Vagina (tissue), 2 donors: ENCODE measurements at regions not wholly inside any gene's neighbourhood (a gene's known extent, or its start where the extent isn't known, plus 50 kb on each side); places are given as distances from the start of the nearest gene placed in this dataset.

ENCODE experiments used
- DNase-seq, 2 donors: peaks; one replicate each; pipeline ENCODE4 v3.0.0-alpha.2; 2017; ENCODE audit errors: extremely low spot score in 2 of 2
- H3K27ac ChIP-seq: fragments of 200-600 bp; sonication (generic); one replicate; pipeline ENCODE4 v1.5.1; 2019
- H3K27me3 ChIP-seq: fragments of 200-600 bp; sonication (generic); one replicate; pipeline ENCODE4 v1.5.1; 2019
- H3K36me3 ChIP-seq, 2 donors: fragments of 200-600 bp; sonication (generic); one replicate each; pipeline ENCODE4 v1.5.1; 2017 to 2019
- H3K4me1 ChIP-seq: fragments of 200-600 bp; sonication (generic); one replicate; pipeline ENCODE4 v1.5.1; 2019
- H3K4me3 ChIP-seq, 2 donors: fragments of 200-600 bp; sonication (generic); 1 replicate in 1 of 2; 2 replicates in 1 of 2; pipeline ENCODE4 v1.5.1; 2016 to 2019
- H3K9me3 ChIP-seq: fragments of 200-600 bp; sonication (generic); one replicate; pipeline ENCODE4 v1.5.1; 2019
- CTCF ChIP-seq, 3 experiments: fragments of 450-650 bp in 2 of 3; fragments of 200-600 bp in 1 of 3; sonication (generic) in 1 of 3; IDR thresholded peaks; one replicate each; pipeline ENCODE4 v1.5.1; 2017 to 2019; ENCODE audit warnings: antibody characterized with exemption in 3 of 3, mild to moderate bottlenecking in 2 of 3, moderate library complexity in 2 of 3
- POLR2A ChIP-seq, 2 donors: fragments of 450-650 bp; IDR thresholded peaks; one replicate each; pipeline ENCODE4 v1.6.1; 2017; ENCODE audit warnings: antibody characterized with exemption in 2 of 2, mild to moderate bottlenecking in 2 of 2, moderate library complexity in 2 of 2
- POLR2AphosphoS5 ChIP-seq, 2 donors: sonication (generic); formaldehyde crosslinking; IDR thresholded peaks; one replicate each; pipeline ENCODE4 v1.9.0; 2017; ENCODE audit warnings: antibody characterized with exemption in 2 of 2, mild to moderate bottlenecking in 2 of 2, low read depth in 1 of 2; ENCODE audit not compliant: insufficient read depth in 1 of 2
- intact Hi-C: fragments of 100-400 bp; cut with DNase I; formaldehyde crosslinking; loops from one replicate; pipeline ENCODE4 v1.15.1; 2023

GRCh38 chr5:86371061-86371460 lies 246.7 kb upstream of the COX7C start:
- Histone ChIP-seq H3K4me3 (no peak overlapping the region), H3K9me3 (no peaks in the 10 kb centered on the region), H3K4me1 (no peaks in the 10 kb centered on the region), H3K27me3 (no peaks in the 10 kb centered on the region), H3K27ac (no peak overlapping the region), H3K36me3 (no peaks in the 10 kb centered on the region)
- intact Hi-C loops = no loop called here
- no peak for DNase-seq
- TF ChIP-seq POLR2A (IDR thresholded peaks at IDR 0.05) (no peak), CTCF (IDR thresholded peaks at IDR 0.05) (no peak), POLR2AphosphoS5 (IDR thresholded peaks at IDR 0.05; ENCODE audit: insufficient read depth in 1 of 2, low read depth in 1 of 2) (no peak)

- intact Hi-C loops = no loop called here
- DNase-seq = no peak
- Histone ChIP-seq H3K27ac (no peak overlapping the region), H3K9me3 (no peaks in the 10 kb centered on the region), H3K4me3 (no peak overlapping the region), H3K27me3 (no peaks in the 10 kb centered on the region), H3K36me3 (no peaks in the 10 kb centered on the region), H3K4me1 (no peaks in the 10 kb centered on the region)
- TF ChIP-seq POLR2AphosphoS5 (IDR thresholded peaks at IDR 0.05; ENCODE audit: insufficient read depth in 1 of 2, low read depth in 1 of 2) (no peak), CTCF (IDR thresholded peaks at IDR 0.05) (no peak), POLR2A (IDR thresholded peaks at IDR 0.05) (no peak)
These were observed 243.1 kb upstream of the COX7C start for GRCh38 chr5:86374611-86375010.

DNA sequence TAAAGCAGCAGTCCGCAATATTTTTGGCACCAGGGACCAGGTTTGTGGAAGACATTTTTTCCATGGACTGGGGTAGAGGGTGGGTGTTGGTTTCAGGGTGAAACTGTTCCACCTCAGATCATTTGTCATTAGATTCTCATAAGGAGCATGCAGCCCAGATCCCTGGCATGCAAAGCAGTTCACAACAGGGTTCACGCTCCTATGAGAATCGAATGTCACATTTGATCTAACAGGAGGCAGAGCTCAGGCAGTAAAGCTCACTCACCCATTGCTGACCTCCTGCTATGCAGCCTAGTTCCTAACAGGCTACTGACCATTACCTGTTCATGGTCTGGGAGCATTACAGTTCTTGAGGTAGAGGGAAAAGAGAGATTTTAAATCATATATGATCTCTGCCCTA lies 241.5 kb upstream of the COX7C start:
- H3K36me3 ChIP-seq = no peaks in the 10 kb centered on the region
- no peaks in the 10 kb centered on the region for H3K27me3 ChIP-seq
- no peak overlapping the region for H3K4me3 ChIP-seq
- TF ChIP-seq CTCF (IDR thresholded peaks at IDR 0.05) = no peak
- TF ChIP-seq POLR2A (IDR thresholded peaks at IDR 0.05) = no peak
- TF ChIP-seq POLR2AphosphoS5 (IDR thresholded peaks at IDR 0.05; ENCODE audit: insufficient read depth in 1 of 2, low read depth in 1 of 2) = no peak
- no peaks in the 10 kb centered on the region for H3K9me3 ChIP-seq
- no peak overlapping the region for H3K27ac ChIP-seq
- DNase-seq = no peak
- no peaks in the 10 kb centered on the region for H3K4me1 ChIP-seq
- intact Hi-C loops = no loop called here

DNA sequence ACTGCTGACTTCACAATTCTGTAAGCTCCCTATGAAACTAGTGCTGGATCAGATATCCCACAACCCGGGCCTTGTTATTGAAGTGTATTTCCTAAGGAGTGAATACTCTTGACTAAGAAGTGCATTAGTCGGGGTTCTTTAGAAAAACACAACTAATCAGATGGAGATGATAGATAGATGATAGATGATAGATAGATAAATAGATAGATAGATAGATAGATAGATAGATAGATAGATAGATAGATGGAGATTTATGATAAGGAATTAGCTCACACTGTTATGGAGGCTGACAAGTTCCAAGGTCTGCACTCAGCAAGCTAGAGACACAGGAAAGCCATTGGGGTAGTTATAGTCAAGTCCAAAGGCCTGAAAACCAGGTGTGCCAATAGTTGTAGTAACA lies 214.6 kb upstream of the COX7C start:
- intact Hi-C loops = no loop called here
- no peaks in the 10 kb centered on the region for H3K27me3 ChIP-seq
- no peak overlapping the region for H3K27ac ChIP-seq
- H3K9me3 ChIP-seq = no peaks in the 10 kb centered on the region
- H3K36me3 ChIP-seq = no peaks in the 10 kb centered on the region
- no peak for DNase-seq
- no peak overlapping the region for H3K4me3 ChIP-seq
- TF ChIP-seq POLR2A (IDR thresholded peaks at IDR 0.05) (no peak), CTCF (IDR thresholded peaks at IDR 0.05) (no peak), POLR2AphosphoS5 (IDR thresholded peaks at IDR 0.05; ENCODE audit: insufficient read depth in 1 of 2, low read depth in 1 of 2) (no peak)
- no peaks in the 10 kb centered on the region for H3K4me1 ChIP-seq

DNA sequence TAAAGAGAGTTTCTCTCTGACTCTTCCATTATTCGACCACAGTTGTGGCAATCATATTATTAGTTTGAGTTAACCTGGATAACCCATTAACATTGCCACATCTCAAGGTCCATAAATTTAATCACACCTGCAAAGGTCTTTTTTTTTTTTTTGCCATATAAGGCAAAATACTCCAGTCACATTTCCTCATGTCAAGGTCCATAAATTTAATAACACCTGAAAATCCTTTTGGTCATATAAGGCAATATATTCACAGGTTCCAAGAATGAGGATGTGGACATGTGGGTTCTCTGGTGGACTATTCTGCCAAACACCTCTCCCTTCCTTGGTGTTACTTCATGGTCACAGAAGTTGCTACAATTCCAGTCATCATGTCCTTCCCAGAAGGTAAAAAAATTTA lies 213.5 kb upstream of the COX7C start:
- no peaks in the 10 kb centered on the region for H3K27me3 ChIP-seq
- DNase-seq = no peak
- TF ChIP-seq POLR2AphosphoS5 (IDR thresholded peaks at IDR 0.05; ENCODE audit: insufficient read depth in 1 of 2, low read depth in 1 of 2) = no peak
- no peak for TF ChIP-seq POLR2A (IDR thresholded peaks at IDR 0.05)
- no peak for TF ChIP-seq CTCF (IDR thresholded peaks at IDR 0.05)
- intact Hi-C loops = no loop called here
- no peaks in the 10 kb centered on the region for H3K9me3 ChIP-seq
- no peak overlapping the region for H3K4me3 ChIP-seq
- no peaks in the 10 kb centered on the region for H3K4me1 ChIP-seq
- H3K36me3 ChIP-seq = no peaks in the 10 kb centered on the region
- H3K27ac ChIP-seq = no peak overlapping the region
